ENCODE measurements at regions not wholly inside any gene's neighbourhood (a gene's known extent, or its start where the extent isn't known, plus 50 kb on each side); places are given as distances from the start of the nearest gene placed in this dataset.
"Not testable (repeated sequence)": the region's sequence is repeated elsewhere in the genome, so short reads cannot be mapped to it uniquely, and the experiment has no call there.

DNA sequence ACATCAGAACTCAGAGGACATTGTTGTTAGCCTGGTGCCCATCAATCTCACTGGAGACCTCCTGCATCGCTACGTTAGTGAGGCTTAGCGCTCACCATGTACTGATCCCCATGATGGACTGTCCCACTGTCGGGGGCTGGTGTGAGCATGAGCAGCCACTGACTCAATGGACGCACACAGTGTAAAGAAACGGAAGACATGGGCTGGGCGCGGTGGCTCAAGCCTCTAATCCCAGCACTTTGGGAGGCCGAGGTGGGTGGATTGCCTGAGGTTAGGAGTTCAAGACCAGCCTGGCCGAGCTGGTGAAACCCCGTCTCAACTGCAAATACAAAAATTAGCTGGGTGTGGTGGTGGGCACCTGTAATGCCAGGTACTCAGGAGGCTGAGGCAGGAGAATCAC is 112.9 kb downstream of the CRYBB2 start:
- no peak for TF ChIP-seq CTCF (IDR thresholded peaks at IDR 0.05)
- Histone ChIP-seq H3K27ac (no peak overlapping the region), H3K36me3 (no peaks in the 10 kb centered on the region), H3K27me3 (no peaks in the 10 kb centered on the region), H3K4me3 (no peak overlapping the region), H3K4me1 (no peaks in the 10 kb centered on the region), H3K9me3 (peaks cover 0 to 14% (median 0%) of the 10 kb centered on the region in 11 donors)
- DNase-seq (no peak), ATAC-seq (no peak)
- 91 to 95% methylated on average over 11 of the region's 11 CpGs for WGBS, 2 donors
- intact Hi-C loops (cut with DNase I) = loop anchor here in 3 of 10 donors (5.0 to 10.0 kb wide), 3 partner anchors 95 to 128 kb away; no protein-coding TSS in a partner anchor

GRCh38 chr22:25334162-25334490 is 114.7 kb downstream of the CRYBB2 start:
- Histone ChIP-seq H3K27ac (no peak overlapping the region), H3K4me1 (no peaks in the 10 kb centered on the region), H3K4me3 (no peak overlapping the region), H3K36me3 (no peaks in the 10 kb centered on the region), H3K27me3 (no peaks in the 10 kb centered on the region), H3K9me3 (peaks cover 0 to 32% (median 8%) of the 10 kb centered on the region in 11 donors)
- ATAC-seq (peak; percentile 17 to 83 (median 70)), DNase-seq (peak; percentile 48 to 78)
- intact Hi-C loops (cut with DNase I) = loop anchor here in 3 of 10 donors (5.0 to 10.0 kb wide), 3 partner anchors 97 to 129 kb away; no protein-coding TSS in a partner anchor
- peak; percentile 32 to 59 (median 54) for TF ChIP-seq CTCF (IDR thresholded peaks at IDR 0.05)
- 36 to 39% methylated on average over 10 of the region's 10 CpGs for WGBS, 2 donors

- not testable (repeated sequence) for DNase-seq, H3K4me1 ChIP-seq, H3K27me3 ChIP-seq, ATAC-seq, H3K36me3 ChIP-seq, H3K27ac ChIP-seq, H3K4me3 ChIP-seq
- WGBS, 2 donors = 90% methylated on average over 17 of the region's 17 CpGs
- intact Hi-C loops (cut with DNase I) = loop anchor here in 3 of 10 donors (5.0 to 10.0 kb wide), 3 partner anchors 97 to 130 kb away; no protein-coding TSS in a partner anchor
- peaks cover 0 to 35% (median 8%) of the 10 kb centered on the region in 11 donors for H3K9me3 ChIP-seq
Observed at GRCh38 chr22:25334631-25335030, 115.2 kb downstream of the CRYBB2 start.

DNA sequence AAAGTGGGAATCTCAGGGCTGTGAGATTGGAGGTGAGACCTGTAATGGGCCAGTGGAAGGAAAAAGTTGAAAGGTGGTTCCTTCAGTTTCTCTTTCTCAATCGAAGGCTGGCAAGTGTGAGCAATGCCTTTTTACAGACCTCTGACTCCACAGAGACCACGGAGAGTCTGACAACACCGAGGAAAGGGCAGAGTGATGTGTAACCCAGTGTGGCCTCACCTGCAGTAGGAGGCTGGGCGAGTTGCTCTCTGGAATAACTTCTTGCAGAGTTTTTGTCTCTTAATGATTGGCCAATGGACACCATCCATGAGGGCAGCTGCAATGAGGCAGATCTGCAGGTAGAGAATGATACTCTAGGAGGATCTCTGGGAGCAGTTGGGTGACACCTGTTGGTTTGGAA is 115.8 kb downstream of the CRYBB2 start:
- not testable (repeated sequence) for ATAC-seq, H3K36me3 ChIP-seq, H3K27me3 ChIP-seq, DNase-seq, H3K4me3 ChIP-seq, H3K27ac ChIP-seq, H3K4me1 ChIP-seq
- peaks cover 0 to 42% (median 10%) of the 10 kb centered on the region in 11 donors for H3K9me3 ChIP-seq
- intact Hi-C loops (cut with DNase I) = loop anchor here in 2 of 10 donors (10.0 kb wide), 2 partner anchors 100 to 130 kb away; no protein-coding TSS in a partner anchor
- 86 to 94% methylated on average over 4 of the region's 4 CpGs for WGBS, 2 donors

GRCh38 chr22:25340536-25340935 is 121.1 kb downstream of the CRYBB2 start:
- ATAC-seq; H3K27ac ChIP-seq; DNase-seq; H3K4me3 ChIP-seq; H3K27me3 ChIP-seq; H3K36me3 ChIP-seq; intact Hi-C loops (cut with DNase I); H3K4me1 ChIP-seq: not testable (repeated sequence)
- 96 to 98% methylated on average over 5 of the region's 5 CpGs for WGBS, 2 donors
- H3K9me3 ChIP-seq = peaks cover 0 to 50% (median 14%) of the 10 kb centered on the region in 11 donors

- DNase-seq; intact Hi-C loops (cut with DNase I); ATAC-seq: not testable (repeated sequence)
Observed at GRCh38 chr22:25344366-25344765, 124.9 kb downstream of the CRYBB2 start.

More at GRCh38 chr22:25344366-25344765, 124.9 kb downstream of the CRYBB2 start:
- not testable (repeated sequence) for H3K4me3 ChIP-seq, H3K4me1 ChIP-seq, H3K27me3 ChIP-seq, H3K27ac ChIP-seq
- 96% methylated on average over 10 of the region's 10 CpGs for WGBS, 2 donors
- Histone ChIP-seq H3K9me3 (peaks cover 0 to 23% (median 4%) of the 10 kb centered on the region in 11 donors), H3K36me3 (peaks cover 0 to 38% (median 0%) of the 10 kb centered on the region in 9 donors)

Measured in heart right ventricle (tissue), 16 donors.